HS-27A (cell line): ENCODE measurements at regions not wholly inside any gene's neighbourhood (a gene's known extent, or its start where the extent isn't known, plus 50 kb on each side); places are given as distances from the start of the nearest gene placed in this dataset.
A peak's percentile ranks its signal among the peaks of the same experiment; 100 is the strongest.

Source experiments
- DNase-seq: peaks from one replicate; pipeline ENCODE4 v3.0.0-alpha.2; 2012; ENCODE audit warnings: low read depth, missing footprints

DNA sequence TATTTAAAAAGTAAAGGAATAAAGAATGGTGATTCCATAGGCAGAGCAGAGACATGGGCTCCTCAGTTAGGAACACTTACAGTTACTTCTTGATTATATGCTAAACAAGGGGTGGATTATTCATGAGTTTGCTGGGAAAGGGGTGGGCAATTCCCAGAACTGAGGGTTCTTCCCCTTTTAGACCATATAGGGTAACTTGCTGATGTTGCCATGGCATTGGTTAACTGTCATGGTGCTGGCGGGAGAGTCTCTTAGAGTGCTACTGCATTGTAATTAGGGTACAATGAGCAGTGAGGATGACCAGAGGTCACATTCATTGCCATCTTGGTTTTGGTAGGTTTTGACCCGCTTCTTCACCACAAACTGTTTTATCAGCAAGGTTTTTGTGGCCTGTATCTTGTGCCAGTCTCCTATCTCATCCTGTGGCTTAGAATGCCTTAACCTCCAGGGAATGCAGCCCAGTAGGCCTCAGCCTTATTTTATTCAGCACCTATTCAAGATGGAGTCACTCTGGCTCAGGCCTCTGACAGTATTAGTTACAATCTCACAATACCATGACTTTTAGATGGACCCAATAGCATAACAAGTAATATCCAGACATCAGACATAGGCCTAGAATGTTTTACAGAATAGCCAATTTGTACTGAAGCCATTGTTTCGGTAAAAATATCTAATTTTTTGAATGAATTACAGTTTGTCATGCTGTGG, 106.8 kb downstream of the ZBTB18 start:
- DNase-seq = no peak

DNA sequence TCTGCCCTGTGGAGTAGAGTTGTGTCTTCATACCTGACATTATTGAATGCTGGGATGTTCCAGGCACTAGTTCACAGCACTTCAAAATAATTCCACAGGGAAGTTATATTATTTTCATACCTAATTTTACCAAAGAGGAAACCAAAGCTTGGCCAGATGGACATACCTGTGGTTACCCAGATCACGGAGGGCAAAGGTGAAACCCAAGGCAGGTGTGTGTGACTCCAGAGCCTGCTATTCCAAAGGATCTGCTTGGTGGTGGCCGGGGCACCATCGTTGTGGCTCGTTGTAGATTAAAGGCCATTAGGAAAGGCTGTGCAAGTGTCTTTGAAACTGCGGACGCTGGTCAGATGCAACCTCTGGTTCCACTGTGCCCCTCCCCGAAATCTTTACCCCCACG, 108.6 kb downstream of the ZBTB18 start:
- no peak for DNase-seq

DNA sequence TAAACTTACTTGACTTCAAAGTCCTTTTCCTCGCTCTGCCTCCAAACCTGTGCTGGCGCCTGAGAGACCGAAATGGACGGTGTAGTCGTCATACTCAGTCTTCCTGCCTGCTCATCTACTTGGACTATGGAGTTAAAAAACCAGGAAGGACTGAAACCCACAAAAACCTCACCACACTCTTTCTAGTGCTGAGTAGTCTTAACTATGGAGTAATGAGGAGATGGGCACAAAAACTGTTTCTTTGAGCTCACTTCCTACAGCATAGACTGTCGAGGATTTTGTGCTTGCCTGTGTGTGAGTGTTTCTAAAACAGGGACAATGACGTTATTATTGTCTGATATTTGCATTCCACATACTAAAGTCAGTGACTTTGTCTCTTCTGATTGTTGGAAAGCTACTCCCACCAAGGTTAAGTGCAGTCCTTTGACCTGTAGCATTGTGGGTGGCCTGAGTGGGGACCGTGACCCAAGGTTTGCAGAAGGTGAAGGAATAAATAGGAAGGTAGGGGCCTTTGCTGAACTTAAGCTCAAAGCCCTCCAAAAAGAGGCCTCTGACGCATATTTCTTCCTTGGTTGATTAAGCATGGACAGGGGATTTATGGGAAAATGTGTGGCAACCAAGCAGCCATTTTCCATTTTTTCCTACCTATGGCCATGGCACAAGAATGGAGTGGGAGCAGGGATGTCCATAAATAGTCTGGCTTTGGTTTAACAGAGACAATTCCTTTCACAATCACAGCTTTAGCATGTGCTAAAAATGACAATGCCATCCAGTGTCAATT, 109.6 kb downstream of the ZBTB18 start:
- no peak for DNase-seq

DNA sequence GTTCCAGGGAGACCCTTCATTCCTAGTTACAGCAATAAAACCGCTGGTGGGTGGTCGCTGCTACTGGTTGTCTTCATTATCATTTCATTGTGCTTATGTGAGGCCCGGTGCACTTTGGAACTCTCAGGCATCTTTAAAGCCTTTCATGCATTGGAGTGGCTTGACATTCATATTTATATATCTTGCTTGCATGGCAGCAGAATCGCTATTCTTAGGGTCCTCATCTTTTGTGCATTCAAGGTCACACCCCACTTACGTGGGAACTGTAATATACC, 110.1 kb downstream of the ZBTB18 start:
- no peak for DNase-seq

DNA sequence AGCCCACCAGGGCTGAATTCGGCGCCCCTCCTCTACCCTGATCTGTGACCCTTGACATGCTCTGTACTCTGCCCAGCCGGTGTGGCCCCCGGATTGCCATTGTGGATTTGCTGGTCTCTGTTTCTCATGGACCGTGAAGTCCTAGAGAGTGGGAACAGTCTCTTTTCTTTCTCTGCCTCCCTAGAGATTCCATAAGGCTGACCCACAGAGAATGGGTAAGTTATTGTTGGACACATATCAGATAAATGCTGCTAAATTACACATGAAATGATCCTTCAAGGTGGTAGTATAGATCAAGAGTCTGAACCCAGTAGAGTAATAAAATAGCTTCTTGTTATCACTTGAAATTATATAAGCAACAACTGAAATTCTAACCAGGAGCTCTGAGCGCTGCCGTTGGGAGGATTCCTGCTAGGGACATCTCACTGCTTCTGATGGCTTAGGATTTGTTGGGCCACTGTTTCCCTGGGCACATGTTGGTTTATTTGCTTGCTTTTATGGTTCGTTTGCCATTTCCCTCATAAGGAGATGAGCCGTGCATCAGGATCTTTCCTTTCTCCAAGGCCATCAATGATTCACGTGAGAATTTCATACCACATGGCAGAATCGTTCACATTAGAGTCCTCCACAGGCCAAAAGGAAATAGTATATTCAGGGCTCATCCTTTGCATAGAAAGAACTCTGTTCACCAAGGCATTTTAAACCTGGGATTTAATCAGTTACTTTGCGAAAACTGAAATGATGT, 111.9 kb downstream of the ZBTB18 start:
- no peak for DNase-seq

DNA sequence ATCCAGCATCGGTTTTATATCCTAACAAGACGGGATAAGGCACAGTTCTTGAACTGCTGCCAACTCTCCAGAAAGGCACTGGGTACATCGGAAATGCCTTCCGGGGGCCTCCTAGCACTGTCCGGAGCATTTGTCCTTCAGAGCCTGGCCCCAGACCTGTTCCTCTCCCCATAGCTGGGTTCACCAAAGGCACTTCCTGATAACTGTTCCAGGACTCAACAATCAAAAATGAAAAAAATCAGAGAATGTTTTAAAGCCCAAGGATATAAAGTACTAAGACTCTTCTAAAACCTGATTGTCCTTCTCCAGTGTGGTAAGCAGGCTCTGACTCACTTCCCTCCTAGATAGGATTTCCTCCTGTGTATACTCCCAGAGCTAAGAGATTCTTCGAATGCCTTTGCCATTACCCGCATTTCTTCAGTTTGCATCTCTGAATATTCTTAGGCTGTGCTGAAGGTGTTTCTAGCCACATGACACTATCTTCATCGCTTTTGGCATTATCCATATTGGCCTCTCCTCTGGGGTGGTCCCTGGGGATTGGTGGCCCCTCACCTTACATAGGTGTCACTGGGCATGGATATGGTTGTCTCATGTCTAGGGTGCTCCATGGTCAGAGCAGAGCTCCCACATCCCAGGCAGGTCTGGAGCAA, 112.9 kb downstream of the ZBTB18 start:
- DNase-seq = peak; percentile 93

DNA sequence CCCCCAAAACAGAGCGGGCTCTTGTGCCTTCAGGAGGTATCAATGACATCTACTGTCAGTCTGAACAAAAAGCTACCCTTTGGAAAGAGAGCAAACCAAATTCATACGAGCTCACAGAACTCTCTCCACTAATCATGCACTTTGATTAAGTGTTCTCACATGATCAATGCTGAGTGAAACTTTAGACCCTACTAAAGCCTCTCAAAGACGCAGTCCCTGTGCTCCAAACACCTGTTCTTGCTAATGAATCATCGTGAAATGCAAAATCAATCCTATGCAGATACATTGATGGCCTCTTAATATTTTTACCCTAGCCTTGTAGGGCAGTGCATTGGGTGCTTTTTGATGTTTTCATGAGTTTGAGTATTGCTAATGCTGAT, 113.4 kb downstream of the ZBTB18 start:
- DNase-seq = no peak

DNA sequence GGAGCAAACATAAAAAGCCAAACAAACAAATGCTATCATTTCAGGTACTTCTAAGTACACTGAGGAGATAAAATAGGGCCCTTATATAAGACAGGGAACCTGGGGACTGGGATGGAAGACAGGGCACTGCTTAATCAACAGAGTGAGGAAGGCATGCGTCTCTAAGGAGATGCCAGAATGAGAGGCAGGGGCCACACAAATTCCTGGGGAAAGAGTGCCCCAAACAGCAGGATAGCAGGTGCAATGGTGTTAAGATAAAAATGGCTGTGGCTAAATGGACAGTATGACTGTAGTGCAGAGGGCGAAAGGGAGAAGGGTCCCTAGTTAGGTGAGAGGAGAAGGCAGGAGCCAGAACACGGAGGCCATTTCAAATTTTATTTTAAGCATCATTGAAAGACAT, 113.9 kb downstream of the ZBTB18 start:
- no peak for DNase-seq

DNA sequence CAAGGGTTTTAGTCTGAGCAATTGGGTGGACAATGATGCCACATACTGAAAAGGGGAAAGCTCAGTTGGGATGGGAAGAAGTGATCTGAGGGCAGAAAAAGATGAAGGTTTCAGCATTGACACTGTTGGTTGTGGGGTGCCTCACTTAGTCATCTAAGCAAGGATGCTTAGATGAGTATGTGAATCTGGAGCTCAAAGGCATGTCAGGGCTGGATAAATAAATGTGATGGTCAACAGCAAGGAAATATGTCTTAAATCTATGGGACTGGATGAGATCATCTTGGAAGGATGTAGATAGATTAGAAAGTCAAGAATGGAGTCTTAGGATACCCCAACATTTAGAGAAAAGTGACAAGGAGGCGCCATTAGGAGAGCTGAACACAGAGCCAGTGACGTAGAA, 114.6 kb downstream of the ZBTB18 start:
- no peak for DNase-seq

DNA sequence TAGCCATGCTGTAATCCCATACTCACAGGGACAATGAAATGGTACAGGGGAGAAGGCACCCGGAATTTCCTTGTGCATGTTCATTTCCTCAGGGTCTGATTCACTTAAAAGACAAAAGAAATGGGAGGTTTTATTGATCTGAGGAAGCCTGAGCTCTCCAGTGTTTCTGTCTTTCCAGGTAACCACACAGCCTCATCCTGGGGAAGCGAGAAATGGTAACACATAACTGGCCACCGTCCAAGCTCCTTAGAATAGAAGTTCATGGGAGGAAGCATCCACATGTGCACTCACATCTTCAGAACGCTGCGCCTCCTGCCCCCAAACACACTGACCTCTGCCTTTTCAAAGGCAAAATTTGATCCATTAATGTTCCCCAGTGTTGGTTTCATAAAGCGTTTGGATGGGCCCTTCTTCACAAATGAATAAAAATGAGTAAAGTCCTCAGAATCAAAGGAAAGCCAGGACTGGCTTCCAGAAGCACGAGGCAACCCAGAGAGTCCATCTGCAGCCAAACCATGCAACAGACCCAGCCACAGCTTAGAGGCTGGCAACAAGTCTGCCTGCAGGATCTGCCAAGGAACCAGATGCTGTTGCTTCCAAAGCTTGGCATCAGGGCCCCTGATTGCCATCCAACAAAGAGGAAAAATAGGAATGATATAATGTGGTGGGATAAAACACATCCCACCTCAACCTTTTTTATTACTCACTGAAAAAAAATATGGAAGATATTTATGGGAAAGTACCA, 120.3 kb downstream of the ZBTB18 start:
- no peak for DNase-seq

DNA sequence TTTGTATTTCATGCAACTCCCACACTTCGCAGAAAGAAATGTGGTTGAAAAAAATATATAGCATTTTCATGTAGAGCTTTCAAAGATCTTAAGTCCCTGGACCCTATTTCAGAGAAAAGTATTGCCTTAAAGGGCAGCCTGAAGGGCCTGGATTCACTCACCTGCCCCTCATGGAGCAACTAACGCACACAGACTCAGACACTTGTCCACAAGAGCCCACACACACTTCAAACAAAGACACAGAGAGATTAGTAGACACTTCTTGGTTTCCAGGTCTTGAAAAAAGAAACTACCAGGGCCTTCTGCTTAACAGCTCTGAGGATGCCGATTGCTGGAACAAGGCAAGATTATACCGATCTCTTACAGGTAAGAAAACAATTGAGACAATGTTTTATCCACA, 122.2 kb downstream of the ZBTB18 start:
- DNase-seq = no peak

DNA sequence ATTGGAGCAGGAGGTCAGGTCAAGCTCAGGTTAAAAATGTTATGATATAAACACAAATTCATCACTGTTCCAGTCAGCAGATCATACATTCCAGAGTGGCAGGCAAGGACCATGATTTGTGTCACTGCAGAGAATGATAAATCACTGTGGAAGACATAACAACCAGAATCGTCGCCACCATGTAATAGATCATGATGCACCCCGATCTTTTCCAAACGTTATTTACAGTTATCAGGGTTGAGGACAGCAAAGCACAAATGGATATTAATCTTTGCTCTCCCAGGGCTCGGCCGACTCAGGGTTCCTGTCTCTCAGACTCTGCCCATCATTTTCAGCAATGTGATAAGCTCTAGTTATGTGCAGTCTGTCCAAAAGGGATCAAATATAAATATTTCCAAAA, 122.7 kb downstream of the ZBTB18 start:
- no peak for DNase-seq

DNA sequence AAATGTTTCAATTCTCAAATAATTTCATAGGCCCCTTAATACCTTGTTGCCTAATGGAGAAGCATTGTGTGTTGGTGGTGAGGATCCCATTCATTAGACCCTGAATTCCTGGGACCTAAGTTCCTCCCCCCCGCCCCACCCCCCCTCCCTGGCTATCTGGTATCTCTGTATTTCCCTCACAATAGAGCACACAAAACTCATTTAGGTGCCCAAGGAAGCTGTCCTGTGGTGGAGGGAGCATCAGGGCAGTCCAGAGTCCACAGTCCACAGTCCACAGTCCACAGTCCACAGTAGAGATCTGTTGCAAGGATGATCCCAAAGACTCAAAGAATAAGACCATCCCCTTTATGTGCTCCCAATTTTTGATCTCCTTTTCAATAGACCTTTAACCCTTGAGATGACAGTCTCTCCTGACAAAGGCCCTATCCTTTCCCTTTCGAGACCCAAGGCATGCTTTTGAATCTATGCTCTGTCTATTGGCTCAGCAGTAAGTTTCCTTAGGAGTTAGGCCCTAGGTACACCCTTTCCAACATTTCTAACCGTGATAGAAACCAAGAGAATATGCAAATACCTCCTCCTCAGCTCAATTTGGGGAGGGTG, 123.9 kb downstream of the ZBTB18 start:
- DNase-seq = no peak

DNA sequence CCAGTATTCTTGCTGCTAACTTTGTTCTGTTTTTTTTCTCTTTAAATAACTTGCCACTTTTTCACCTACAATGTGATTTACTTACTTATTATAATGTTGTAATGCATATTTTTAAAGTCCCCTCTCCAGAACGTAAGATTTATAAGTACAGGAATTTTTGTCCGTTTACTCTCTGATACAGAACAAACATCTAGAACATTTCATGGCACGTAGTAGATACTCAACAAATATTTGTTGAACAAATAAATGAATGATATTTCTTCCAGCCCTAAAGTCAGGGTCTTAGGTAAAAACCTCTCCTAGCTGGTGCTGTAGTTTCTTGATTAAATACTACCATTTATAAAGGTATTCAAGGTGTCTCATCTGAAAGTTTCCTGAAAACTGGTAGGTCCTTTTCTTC, 125.1 kb downstream of the ZBTB18 start:
- DNase-seq = no peak

DNA sequence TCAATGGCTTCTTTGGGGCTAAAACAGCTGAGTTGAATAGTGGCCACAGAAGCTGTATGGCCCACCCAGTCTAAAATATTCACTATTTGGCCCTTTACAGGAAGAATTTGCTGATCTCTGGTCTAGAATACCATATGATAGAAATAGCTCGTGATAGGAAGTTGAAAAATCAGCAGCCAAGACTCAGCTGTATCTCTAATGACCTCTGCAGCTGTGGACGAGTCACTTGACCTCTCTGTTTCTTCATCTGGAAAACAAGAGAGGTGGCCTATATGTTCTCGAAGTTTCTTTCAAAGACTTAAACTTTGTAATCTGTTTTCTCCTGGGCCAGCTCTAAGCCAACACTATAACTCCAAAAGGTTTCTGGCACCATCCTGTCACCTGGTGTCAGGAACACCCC, 129.2 kb downstream of the ZBTB18 start:
- DNase-seq = no peak

DNA sequence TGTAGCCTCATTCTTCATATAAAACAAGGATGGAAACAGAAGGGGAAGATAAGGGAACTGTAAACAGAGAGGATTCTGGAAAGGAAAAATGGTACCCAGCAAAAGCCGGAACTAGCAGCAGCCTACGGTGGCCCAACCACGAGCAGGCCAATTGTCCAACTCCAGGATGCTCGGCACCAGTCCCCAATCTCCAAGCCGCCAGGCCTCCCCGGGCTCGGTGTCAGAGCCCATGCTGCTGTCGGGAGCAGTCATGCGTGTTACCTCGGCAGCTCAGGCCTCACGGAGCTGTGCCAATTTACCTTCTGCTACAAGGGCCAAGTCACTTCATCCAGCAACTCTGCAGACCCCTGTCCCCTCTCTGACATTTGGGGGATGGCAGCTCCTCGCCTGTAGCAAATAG, 130.8 kb downstream of the ZBTB18 start:
- no peak for DNase-seq

DNA sequence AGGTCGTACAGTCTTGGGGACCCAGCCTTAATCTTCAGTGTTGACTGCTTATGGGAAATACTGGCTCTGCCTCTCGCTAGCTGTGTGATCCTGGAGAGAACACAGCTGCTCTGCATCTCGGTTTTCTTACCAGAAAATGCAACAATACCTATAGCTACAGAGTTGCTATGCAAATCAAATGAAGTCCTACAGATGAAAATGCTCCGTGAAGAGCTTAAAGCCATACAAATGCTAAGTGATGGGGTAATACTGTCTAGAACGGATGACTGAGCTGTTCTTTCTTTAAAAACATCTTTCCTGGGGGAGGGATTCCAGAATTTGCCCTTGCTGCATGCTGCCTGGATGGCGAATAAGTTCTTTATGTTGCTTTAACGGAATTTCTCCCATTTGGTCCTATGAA, 132.0 kb downstream of the ZBTB18 start:
- DNase-seq = no peak

DNA sequence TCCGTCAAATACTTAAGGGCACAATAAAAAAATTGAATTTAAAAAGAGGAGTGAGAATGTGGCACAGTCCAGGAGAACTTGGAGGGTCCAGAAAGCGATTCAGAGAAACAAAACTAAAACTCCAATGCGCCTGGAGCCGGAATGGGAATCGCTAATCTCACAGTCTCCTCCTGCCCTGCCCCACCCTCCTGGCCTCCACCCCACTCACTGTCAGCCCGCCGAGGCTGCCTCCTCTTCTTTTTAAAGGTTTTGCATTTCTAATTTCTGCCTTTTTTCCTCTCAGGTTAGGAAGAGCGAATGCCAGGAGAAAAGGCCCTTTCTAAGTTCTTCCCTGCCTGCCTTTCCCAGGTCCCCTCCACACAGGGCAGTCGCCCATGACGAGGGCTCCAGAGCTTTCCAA, 135.3 kb downstream of the ZBTB18 start:
- no peak for DNase-seq

DNA sequence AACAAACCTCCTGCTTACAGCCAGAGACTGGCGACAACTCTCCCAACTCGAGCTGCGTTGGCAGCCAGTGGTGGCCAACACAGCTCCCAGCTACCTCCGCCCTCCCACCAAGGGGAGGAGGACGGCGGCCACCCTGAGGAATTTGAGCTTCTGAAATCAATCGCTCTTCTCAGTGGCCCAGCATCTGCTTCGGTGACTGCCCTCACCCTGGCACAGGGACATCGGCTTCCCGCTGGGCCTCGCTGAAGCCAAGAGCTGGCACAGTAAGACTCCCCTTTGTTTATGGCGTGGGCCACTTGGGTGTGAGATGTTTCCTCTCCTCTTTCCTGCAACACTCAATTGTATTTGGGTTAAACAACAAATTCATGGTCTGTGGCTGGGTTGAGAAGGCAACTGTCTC, 136.2 kb downstream of the ZBTB18 start:
- no peak for DNase-seq

DNA sequence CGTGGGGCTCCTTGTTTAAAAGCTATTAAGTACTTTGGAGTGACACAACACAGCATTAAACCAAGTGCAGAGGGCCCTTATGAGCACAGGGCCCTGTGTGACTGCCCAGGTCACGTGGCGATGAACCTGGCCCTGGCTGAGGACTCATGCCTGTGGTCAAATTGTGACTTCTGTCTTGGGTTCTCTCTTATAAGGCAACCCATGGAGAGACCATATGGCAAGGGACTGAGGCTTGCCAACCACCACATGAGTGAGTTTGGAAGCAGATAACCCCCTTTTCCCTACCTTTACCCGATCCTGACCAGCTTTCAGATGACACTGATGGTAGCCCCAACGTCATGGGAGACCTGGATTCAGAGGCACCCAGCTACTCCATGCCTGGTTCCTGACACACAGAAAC, 140.5 kb downstream of the ZBTB18 start:
- no peak for DNase-seq

DNA sequence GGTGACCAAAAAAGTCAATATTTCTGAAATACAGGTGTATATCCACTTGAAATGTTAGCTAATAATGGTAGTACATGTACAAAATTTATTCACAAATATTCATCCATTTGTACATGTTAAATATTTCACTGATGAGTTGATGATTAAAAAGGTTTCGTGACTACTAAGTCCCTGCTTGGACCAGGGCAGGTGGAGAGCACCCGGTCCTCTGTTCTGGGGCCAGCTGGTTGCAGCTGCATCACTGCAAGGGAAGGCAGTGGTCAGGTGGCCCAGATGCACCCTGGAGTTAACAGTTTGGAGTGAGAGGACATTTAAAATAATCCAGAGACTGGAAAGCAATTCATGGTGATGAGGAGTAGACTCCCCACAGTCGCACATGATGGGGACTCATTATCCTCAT, 141.2 kb downstream of the ZBTB18 start:
- DNase-seq = no peak
